ENCODE measurements at regions not wholly inside any gene's neighbourhood (a gene's known extent, or its start where the extent isn't known, plus 50 kb on each side); places are given as distances from the start of the nearest gene placed in this dataset.

- TF ChIP-seq, protein P1, sequence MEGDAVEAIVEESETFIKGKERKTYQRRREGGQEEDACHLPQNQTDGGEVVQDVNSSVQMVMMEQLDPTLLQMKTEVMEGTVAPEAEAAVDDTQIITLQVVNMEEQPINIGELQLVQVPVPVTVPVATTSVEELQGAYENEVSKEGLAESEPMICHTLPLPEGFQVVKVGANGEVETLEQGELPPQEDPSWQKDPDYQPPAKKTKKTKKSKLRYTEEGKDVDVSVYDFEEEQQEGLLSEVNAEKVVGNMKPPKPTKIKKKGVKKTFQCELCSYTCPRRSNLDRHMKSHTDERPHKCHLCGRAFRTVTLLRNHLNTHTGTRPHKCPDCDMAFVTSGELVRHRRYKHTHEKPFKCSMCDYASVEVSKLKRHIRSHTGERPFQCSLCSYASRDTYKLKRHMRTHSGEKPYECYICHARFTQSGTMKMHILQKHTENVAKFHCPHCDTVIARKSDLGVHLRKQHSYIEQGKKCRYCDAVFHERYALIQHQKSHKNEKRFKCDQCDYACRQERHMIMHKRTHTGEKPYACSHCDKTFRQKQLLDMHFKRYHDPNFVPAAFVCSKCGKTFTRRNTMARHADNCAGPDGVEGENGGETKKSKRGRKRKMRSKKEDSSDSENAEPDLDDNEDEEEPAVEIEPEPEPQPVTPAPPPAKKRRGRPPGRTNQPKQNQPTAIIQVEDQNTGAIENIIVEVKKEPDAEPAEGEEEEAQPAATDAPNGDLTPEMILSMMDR (IDR thresholded peaks at IDR 0.05): peak; percentile 48 to 65 (median 59)
- no peak for TF ChIP-seq EP300 (IDR thresholded peaks at IDR 0.05)
- TF ChIP-seq POLR2AphosphoS5 (IDR thresholded peaks at IDR 0.05): no peak
- TF ChIP-seq POLR2A (IDR thresholded peaks at IDR 0.05; ENCODE audit: low read depth): no peak
Observed at GRCh38 chrX:16445166-16445752, 204.7 kb upstream of the S100G start.
